HL-60 (cell line): ENCODE measurements at regions not wholly inside any gene's neighbourhood (a gene's known extent, or its start where the extent isn't known, plus 50 kb on each side); places are given as distances from the start of the nearest gene placed in this dataset.
A peak's percentile ranks its signal among the peaks of the same experiment; 100 is the strongest.

Experiments
- DNase-seq, 2 experiments: peaks; one replicate each; pipeline ENCODE4 v3.0.0-alpha.2; 2010 to 2020; ENCODE audit warnings: low read depth in 1 of 2, low spot score in 1 of 2
- H3K27ac ChIP-seq: fragments of 250-450 bp; sonication (Bioruptor Pico); replicated peaks from 2 replicates; pipeline ENCODE4 v1.5.1; 2020; ENCODE audit warnings: mild to moderate bottlenecking, moderate library complexity
- H3K27me3 ChIP-seq: fragments of 250-450 bp; sonication (Bioruptor Pico); 2 replicates; pipeline ENCODE4 v1.5.1; 2021; ENCODE audit warnings: mild to moderate bottlenecking, moderate library complexity; ENCODE audit not compliant: insufficient read depth, poor library complexity, severe bottlenecking
- H3K4me3 ChIP-seq: replicated peaks from 2 replicates; pipeline ENCODE4 v1.5.1; 2011; ENCODE audit warnings: mild to moderate bottlenecking, control low read depth, low read length; ENCODE audit not compliant: insufficient read depth
- GABPA ChIP-seq: IDR thresholded peaks from 2 replicates; pipeline ENCODE4 v1.6.1; 2012; ENCODE audit warnings: low read depth
- POLR2AphosphoS5 ChIP-seq: IDR thresholded peaks from 2 replicates; pipeline ENCODE4 v1.6.1; 2012; ENCODE audit warnings: low read depth
- SPI1 ChIP-seq: IDR thresholded peaks from 2 replicates; pipeline ENCODE4 v1.6.1; 2012; ENCODE audit warnings: low read depth, mild to moderate bottlenecking, borderline replicate concordance
- TF ChIP-seq, protein P1 (sequence below): IDR thresholded peaks from one replicate; pipeline ENCODE4 v1.5.1; 2011; ENCODE audit warnings: low read length, control low read depth, inconsistent platforms; ENCODE audit not compliant: insufficient read depth
- TF ChIP-seq, protein P2 (sequence below): IDR thresholded peaks from 2 replicates; pipeline ENCODE4 v1.6.1; 2012; ENCODE audit warnings: low read depth; ENCODE audit not compliant: insufficient replicate concordance

DNA sequence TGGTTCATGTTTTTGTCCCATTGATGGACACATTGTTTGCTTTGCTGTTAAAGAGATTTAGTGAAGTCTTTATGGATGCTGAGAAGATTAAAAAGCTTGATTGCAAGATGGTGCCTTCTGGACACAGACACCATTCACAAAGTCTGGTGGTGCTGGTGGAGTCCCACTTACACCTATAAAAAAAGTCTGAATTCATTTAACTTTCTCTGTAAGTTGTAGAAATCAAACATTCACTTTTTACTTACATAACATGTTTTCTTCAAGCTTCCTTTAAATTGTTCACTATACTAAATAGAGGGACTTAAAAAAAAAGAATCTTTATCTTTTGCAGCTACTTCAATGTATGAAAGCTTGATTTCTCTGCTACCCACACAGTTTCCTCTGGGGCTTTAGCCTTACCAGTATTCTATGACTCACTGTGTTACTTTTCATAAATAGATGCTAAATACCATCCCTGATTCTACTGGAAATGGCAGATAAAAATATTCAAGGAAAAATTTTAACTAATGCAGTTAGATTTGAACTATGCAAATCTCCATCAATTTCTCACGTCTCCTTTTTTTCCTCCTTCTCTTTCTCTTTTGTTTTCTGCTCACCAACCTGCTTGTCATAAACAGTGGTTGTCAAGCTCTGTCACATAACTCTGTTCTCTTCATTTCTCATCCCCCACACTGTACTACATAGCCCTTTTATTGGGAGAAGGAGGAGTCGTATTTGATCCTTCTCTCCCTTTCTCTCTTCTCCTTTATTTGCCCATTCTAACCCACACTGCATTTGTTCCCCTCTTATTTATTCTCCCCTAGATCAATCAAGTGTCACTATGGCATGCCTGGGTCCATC lies 89.7 kb downstream of the FAM76B start:
- no peak for DNase-seq
- peak overlapping the region; percentile 71 for H3K27ac ChIP-seq

DNA sequence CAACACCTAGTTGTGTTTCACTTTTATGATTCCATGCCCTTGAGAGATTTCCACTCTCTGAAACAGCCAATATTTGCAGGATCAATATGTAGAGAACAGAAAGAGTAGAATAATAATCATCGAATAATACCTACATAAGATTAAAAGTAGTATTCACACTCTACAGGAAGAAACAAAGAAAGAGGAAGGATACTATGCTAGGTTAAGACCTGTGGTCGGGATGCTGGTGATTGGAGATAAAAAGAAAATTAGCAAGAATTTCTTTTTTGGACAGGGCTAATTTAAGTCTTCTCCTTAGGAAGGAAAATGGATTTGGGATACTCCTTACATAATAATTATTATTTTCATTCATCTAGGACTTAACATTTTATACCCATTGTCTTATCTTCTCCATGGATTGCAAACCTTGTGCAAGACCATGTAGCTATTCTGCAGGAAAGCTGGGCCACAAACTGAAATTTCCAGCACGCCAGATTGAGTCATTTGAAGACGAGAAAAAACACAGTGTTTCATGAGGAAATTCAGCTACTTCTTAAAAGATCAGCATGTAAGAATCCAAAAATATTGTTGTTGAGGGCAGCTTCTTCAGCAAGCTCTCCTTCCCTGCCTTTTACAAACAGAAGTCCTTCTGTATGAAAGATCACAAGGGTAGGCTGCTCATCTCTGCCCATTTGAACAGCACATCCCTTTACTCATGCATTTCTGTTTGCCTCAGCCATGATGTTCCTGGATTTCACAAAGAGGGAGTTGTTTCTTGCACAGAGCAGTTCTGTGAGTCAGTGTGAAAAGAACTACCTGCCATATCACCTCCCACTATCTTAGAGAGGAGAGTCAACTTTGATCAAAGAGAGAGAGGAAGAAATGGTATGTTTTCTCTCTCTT lies 90.7 kb downstream of the FAM76B start:
- Histone ChIP-seq H3K4me3 (no peak overlapping the region), H3K27me3 (no peaks in the 10 kb centered on the region), H3K27ac (peak overlapping the region; percentile 71)
- peak; percentile 17 to 59 for DNase-seq
- no peak for TF ChIP-seq SPI1
- no peak for TF ChIP-seq POLR2AphosphoS5
- TF ChIP-seq, protein P1, sequence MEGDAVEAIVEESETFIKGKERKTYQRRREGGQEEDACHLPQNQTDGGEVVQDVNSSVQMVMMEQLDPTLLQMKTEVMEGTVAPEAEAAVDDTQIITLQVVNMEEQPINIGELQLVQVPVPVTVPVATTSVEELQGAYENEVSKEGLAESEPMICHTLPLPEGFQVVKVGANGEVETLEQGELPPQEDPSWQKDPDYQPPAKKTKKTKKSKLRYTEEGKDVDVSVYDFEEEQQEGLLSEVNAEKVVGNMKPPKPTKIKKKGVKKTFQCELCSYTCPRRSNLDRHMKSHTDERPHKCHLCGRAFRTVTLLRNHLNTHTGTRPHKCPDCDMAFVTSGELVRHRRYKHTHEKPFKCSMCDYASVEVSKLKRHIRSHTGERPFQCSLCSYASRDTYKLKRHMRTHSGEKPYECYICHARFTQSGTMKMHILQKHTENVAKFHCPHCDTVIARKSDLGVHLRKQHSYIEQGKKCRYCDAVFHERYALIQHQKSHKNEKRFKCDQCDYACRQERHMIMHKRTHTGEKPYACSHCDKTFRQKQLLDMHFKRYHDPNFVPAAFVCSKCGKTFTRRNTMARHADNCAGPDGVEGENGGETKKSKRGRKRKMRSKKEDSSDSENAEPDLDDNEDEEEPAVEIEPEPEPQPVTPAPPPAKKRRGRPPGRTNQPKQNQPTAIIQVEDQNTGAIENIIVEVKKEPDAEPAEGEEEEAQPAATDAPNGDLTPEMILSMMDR, result no peak
- TF ChIP-seq GABPA, result no peak
- TF ChIP-seq, protein P2, sequence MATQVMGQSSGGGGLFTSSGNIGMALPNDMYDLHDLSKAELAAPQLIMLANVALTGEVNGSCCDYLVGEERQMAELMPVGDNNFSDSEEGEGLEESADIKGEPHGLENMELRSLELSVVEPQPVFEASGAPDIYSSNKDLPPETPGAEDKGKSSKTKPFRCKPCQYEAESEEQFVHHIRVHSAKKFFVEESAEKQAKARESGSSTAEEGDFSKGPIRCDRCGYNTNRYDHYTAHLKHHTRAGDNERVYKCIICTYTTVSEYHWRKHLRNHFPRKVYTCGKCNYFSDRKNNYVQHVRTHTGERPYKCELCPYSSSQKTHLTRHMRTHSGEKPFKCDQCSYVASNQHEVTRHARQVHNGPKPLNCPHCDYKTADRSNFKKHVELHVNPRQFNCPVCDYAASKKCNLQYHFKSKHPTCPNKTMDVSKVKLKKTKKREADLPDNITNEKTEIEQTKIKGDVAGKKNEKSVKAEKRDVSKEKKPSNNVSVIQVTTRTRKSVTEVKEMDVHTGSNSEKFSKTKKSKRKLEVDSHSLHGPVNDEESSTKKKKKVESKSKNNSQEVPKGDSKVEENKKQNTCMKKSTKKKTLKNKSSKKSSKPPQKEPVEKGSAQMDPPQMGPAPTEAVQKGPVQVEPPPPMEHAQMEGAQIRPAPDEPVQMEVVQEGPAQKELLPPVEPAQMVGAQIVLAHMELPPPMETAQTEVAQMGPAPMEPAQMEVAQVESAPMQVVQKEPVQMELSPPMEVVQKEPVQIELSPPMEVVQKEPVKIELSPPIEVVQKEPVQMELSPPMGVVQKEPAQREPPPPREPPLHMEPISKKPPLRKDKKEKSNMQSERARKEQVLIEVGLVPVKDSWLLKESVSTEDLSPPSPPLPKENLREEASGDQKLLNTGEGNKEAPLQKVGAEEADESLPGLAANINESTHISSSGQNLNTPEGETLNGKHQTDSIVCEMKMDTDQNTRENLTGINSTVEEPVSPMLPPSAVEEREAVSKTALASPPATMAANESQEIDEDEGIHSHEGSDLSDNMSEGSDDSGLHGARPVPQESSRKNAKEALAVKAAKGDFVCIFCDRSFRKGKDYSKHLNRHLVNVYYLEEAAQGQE, result no peak

More for the DNA sequence above, 89.7 kb downstream of the FAM76B start:
- no peak for TF ChIP-seq GABPA
- TF ChIP-seq, protein P2, result no peak
- TF ChIP-seq SPI1, result no peak
- no peak for TF ChIP-seq POLR2AphosphoS5
- TF ChIP-seq, protein P1, result no peak
- Histone ChIP-seq H3K4me3 (no peak overlapping the region), H3K27me3 (no peaks in the 10 kb centered on the region)

DNA sequence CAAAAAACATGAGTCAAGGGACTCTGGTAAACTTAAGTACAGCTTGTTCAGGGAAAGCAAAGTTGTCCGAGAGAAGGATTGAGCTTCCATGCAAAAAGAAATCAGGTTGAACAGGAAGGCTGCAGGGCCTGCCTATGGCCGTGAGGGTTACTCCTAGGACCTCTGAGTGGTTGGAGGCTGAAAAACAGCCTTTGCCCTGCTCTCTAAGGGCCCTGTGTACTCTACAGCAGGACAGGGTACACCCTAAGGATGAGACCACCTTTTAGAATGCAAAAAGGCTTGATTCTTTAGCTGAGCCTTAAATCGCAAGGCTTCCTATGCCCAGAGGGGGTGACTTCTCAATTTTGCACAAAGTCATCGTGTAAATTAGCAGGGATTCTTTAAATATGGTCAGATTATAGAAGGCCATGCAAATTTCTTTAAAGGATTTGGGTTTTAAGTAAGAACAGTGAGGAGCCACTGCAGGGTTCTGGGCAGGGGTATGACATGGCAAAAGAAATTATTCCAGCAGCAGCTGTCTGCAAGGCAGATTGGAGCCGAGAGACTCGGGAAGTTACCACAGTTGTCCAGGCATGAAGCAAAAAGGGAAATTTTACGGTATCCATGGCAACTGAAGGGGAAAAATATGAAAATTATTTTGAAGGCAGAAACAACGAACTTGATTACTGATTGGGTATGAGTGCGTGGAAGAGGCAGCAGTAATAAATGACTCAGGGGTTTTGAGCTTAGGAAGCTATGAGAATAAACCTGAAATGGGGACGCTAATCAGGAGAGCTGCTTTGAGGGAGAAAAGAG lies 91.8 kb downstream of the FAM76B start:
- Histone ChIP-seq H3K4me3 (no peak overlapping the region), H3K27me3 (no peaks in the 10 kb centered on the region), H3K27ac (peak overlapping the region; percentile 71)
- peak in 1 of 2 experiments; percentile 16 for DNase-seq
- TF ChIP-seq, protein P2, result no peak
- TF ChIP-seq GABPA (no peak), POLR2AphosphoS5 (no peak), SPI1 (no peak)
- TF ChIP-seq, protein P1, result no peak
